SK-N-SH treated with all-trans-retinoic acid at 6 μM for 48 hours (cell line): ENCODE measurements at regions not wholly inside any gene's neighbourhood (a gene's known extent, or its start where the extent isn't known, plus 50 kb on each side); places are given as distances from the start of the nearest gene placed in this dataset.

Experiments used
- ATAC-seq: fragments of 200-7000 bp; cut with Tn5 transposase; 3 replicates; pipeline ENCODE4 v1.9.1; 2020; ENCODE audit warnings: mild to moderate bottlenecking, moderate library complexity
- ARNTL ChIP-seq: fragments of 450-650 bp; formaldehyde crosslinking; IDR thresholded peaks from 2 replicates; pipeline ENCODE4 v1.5.0; 2020; ENCODE audit warnings: low read depth, mild to moderate bottlenecking, moderate library complexity, borderline replicate concordance
- BACH2 ChIP-seq: fragments of 250-450 bp; sonication (Bioruptor Pico); IDR thresholded peaks from 2 replicates; pipeline ENCODE4 v1.9.0; 2021; ENCODE audit warnings: mild to moderate bottlenecking, borderline replicate concordance
- CSDC2 ChIP-seq: fragments of 250-450 bp; sonication (Bioruptor Pico); IDR thresholded peaks from 2 replicates; pipeline ENCODE4 v1.5.0; 2020; ENCODE audit warnings: mild to moderate bottlenecking, moderate library complexity
- GLIS3 ChIP-seq: fragments of 250-450 bp; sonication (Bioruptor Pico); IDR thresholded peaks from 2 replicates; pipeline ENCODE4 v1.5.0; 2020; ENCODE audit warnings: mild to moderate bottlenecking, moderate library complexity
- OSR1 ChIP-seq: fragments of 250-450 bp; sonication (Bioruptor Pico); IDR thresholded peaks from 2 replicates; pipeline ENCODE4 v1.8.0; 2022; ENCODE audit warnings: moderate library complexity, mild to moderate bottlenecking, inconsistent platforms
- PPARA ChIP-seq: fragments of 250-450 bp; sonication (Bioruptor Pico); IDR thresholded peaks from 2 replicates; pipeline ENCODE4 v1.5.0; 2020; ENCODE audit warnings: mild to moderate bottlenecking, borderline replicate concordance
- RARB ChIP-seq: fragments of 250-450 bp; sonication (Bioruptor Pico); IDR thresholded peaks from 2 replicates; pipeline ENCODE4 v1.8.0; 2021; ENCODE audit warnings: mild to moderate bottlenecking, moderate library complexity
- SNAI2 ChIP-seq: fragments of 250-450 bp; sonication (Bioruptor Pico); IDR thresholded peaks from 2 replicates; pipeline ENCODE4 v1.5.0; 2020; ENCODE audit warnings: mild to moderate bottlenecking, moderate library complexity
- TCF4 ChIP-seq: fragments of 250-450 bp; sonication (Bioruptor Pico); IDR thresholded peaks from 2 replicates; pipeline ENCODE4 v1.8.0; 2021; ENCODE audit warnings: mild to moderate bottlenecking, moderate library complexity, borderline replicate concordance
- ZC3H10 ChIP-seq: fragments of 250-450 bp; sonication (Bioruptor Pico); IDR thresholded peaks from 2 replicates; pipeline ENCODE4 v1.5.1; 2021; ENCODE audit warnings: mild to moderate bottlenecking, moderate library complexity
- ZFP3 ChIP-seq: fragments of 250-450 bp; sonication (Bioruptor Pico); IDR thresholded peaks from 2 replicates; pipeline ENCODE4 v1.5.0; 2020; ENCODE audit warnings: mild to moderate bottlenecking, moderate library complexity
- ZFP30 ChIP-seq: fragments of 450-650 bp; formaldehyde crosslinking; IDR thresholded peaks from 2 replicates; pipeline ENCODE4 v1.5.0; 2022; ENCODE audit warnings: mild to moderate bottlenecking, moderate library complexity
- ZNF565 ChIP-seq: fragments of 450-650 bp; formaldehyde crosslinking; conservative IDR thresholded peaks from 2 replicates; pipeline ENCODE4 v1.5.0; 2020; ENCODE audit warnings: low read depth, mild to moderate bottlenecking, moderate library complexity
- ZNF70 ChIP-seq: fragments of 450-650 bp; formaldehyde crosslinking; IDR thresholded peaks from 2 replicates; pipeline ENCODE4 v1.5.0; 2020; ENCODE audit warnings: mild to moderate bottlenecking, moderate library complexity
- TF ChIP-seq, protein P1 (sequence below): fragments of 250-450 bp; sonication (Bioruptor Pico); IDR thresholded peaks from 2 replicates; pipeline ENCODE4 v1.8.0; 2020; ENCODE audit warnings: mild to moderate bottlenecking, moderate library complexity, borderline replicate concordance
- TF ChIP-seq, protein P2 (sequence below): fragments of 250-450 bp; sonication (Bioruptor Pico); IDR thresholded peaks from 2 replicates; pipeline ENCODE4 v1.8.0; 2021; ENCODE audit warnings: low read depth, mild to moderate bottlenecking, moderate library complexity, borderline replicate concordance
- TF ChIP-seq, protein P3 (sequence below): fragments of 250-450 bp; sonication (Bioruptor Pico); IDR thresholded peaks from 2 replicates; pipeline ENCODE4 v1.5.1; 2021; ENCODE audit warnings: mild to moderate bottlenecking, moderate library complexity
- TF ChIP-seq, protein P4 (sequence below): fragments of 250-450 bp; sonication (Bioruptor Pico); IDR thresholded peaks from 2 replicates; pipeline ENCODE4 v1.5.0; 2020; ENCODE audit warnings: mild to moderate bottlenecking, moderate library complexity

DNA sequence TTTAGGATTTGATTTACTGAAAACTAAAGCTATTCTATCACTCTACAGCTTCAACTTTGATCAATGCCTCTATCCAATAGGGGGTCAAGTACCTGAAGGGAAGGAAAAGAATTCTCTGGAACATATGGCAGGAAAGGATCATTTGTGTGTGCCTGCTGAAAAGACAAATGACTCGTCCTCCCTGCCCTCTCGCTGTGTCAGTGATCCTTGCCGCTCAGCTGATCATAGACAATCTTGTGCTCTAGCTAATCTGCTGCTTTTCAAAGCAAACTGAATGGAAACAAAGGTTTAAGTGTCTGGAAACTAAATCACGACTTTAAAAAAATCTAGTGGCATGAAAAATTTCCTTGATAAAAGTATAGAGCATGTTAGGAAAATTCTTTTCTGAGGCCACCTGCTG is 75.6 kb upstream of the CPO start:
- ATAC-seq, result no peak
- TF ChIP-seq ZFP30 (CRISPR knock-in tag) (no peak), ZNF565 (no peak)

DNA sequence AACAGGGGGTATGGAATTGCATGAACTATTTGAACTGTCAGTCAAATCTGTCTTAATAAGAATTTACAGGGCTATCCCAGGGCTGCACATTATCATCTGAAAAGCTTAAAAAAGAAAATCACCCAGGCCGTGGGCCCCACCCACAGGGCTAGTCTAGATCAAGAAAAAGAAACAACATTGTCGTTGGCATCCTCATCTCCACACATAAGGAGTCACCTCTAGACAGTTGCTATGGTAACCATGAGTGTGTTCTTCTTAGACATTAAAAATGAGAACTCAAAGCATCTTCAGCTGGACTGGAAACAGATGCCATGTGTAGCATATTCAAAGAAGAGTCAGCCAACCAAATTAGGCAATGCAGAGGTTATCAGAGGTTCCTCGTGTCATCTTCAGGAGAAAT is 72.3 kb upstream of the CPO start:
- TF ChIP-seq, protein P1, sequence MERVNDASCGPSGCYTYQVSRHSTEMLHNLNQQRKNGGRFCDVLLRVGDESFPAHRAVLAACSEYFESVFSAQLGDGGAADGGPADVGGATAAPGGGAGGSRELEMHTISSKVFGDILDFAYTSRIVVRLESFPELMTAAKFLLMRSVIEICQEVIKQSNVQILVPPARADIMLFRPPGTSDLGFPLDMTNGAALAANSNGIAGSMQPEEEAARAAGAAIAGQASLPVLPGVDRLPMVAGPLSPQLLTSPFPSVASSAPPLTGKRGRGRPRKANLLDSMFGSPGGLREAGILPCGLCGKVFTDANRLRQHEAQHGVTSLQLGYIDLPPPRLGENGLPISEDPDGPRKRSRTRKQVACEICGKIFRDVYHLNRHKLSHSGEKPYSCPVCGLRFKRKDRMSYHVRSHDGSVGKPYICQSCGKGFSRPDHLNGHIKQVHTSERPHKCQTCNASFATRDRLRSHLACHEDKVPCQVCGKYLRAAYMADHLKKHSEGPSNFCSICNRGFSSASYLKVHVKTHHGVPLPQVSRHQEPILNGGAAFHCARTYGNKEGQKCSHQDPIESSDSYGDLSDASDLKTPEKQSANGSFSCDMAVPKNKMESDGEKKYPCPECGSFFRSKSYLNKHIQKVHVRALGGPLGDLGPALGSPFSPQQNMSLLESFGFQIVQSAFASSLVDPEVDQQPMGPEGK (CRISPR knock-in tag), result no peak

DNA sequence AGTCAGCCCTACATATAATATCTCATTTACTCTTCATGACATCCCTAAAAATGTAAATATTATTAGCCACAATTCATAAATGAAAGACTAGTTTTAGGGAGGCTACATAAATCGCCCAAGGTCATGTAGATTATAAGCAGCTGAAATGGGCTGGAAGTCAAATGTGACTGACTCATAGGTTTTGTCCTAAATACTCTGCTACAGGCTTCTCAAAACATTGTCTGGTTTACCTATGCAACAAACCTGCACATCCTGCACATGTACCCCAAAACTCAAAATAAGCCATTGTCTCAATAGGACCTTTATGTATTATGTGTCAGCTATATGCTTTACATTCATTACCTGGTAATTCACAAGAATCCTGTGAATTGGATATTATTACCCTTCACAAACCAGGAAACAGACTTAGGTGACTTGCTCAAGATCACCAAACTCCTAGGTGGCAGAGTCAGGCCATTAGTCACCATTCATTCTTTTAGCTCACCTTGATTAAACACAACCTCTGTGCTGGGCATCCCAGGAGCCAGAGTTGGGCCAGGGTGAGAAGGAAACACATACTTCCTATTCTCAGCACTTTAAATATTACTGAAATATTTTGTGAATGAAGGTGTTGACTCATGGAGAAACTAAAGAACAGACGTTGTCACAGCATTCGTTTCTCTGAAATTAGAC is 69.4 kb upstream of the CPO start:
- no peak for ATAC-seq
- TF ChIP-seq ARNTL (CRISPR knock-in tag) (no peak), ZC3H10 (CRISPR knock-in tag) (no peak), BACH2 (CRISPR knock-in tag) (no peak), TCF4 (CRISPR knock-in tag) (no peak), ZNF70 (CRISPR knock-in tag) (no peak), PPARA (CRISPR knock-in tag) (no peak), CSDC2 (CRISPR knock-in tag) (no peak), ZFP3 (CRISPR knock-in tag) (no peak)
- TF ChIP-seq, protein P2, sequence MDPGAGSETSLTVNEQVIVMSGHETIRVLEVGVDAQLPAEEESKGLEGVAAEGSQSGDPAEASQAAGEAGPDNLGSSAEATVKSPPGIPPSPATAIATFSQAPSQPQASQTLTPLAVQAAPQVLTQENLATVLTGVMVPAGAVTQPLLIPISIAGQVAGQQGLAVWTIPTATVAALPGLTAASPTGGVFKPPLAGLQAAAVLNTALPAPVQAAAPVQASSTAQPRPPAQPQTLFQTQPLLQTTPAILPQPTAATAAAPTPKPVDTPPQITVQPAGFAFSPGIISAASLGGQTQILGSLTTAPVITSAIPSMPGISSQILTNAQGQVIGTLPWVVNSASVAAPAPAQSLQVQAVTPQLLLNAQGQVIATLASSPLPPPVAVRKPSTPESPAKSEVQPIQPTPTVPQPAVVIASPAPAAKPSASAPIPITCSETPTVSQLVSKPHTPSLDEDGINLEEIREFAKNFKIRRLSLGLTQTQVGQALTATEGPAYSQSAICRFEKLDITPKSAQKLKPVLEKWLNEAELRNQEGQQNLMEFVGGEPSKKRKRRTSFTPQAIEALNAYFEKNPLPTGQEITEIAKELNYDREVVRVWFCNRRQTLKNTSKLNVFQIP (CRISPR knock-in tag), result no peak
- TF ChIP-seq, all 23 proteins: peak for 0

More for the DNA sequence above, 72.3 kb upstream of the CPO start:
- ATAC-seq, result no peak

DNA sequence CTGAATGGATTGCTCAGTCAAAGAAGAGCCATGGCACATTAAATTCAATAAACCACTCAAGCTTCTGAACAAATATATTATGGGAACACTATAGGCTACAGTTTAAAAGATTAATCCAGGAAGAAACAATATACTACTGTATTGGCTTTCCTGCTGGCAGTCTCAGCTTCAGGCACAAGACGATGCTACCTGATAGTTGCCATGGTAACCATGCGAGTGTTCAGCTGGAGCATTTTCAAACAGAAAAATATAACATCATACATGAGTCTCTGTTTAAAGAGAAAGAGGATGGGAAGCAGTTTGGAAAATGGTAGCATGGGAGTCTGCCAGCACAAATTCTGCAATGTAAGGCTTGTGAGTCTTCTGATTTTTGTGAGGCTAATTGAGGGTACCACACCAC is 65.9 kb upstream of the CPO start:
- no peak; the same call in 2 of the 3 replicates for ATAC-seq
- no peak for TF ChIP-seq ARNTL (CRISPR knock-in tag)
- no peak for TF ChIP-seq PPARA (CRISPR knock-in tag)

DNA sequence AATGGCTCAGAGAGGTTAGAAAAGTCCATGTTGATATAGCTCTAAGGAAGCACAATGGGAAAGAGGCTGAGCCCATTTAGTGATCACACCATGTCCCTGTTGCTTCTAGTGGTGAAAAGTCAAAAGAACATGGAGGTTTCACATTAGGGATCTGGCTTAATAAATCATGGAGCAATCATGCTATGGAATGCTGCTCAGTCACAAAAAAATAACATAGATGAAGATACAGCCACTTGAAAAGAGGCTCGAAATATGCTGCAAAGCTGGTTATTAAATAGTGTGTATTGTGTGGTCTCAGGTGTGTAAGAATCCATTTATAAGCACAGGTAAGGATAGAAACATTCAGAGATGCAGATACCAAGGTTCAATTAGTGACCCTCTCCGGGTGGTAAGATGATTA is 63.6 kb upstream of the CPO start:
- no peak for TF ChIP-seq ZC3H10 (CRISPR knock-in tag)
- TF ChIP-seq GLIS3 (CRISPR knock-in tag), result no peak
- TF ChIP-seq ZFP30 (CRISPR knock-in tag), result no peak
- TF ChIP-seq, protein P2 (CRISPR knock-in tag), result no peak
- TF ChIP-seq, protein P3, sequence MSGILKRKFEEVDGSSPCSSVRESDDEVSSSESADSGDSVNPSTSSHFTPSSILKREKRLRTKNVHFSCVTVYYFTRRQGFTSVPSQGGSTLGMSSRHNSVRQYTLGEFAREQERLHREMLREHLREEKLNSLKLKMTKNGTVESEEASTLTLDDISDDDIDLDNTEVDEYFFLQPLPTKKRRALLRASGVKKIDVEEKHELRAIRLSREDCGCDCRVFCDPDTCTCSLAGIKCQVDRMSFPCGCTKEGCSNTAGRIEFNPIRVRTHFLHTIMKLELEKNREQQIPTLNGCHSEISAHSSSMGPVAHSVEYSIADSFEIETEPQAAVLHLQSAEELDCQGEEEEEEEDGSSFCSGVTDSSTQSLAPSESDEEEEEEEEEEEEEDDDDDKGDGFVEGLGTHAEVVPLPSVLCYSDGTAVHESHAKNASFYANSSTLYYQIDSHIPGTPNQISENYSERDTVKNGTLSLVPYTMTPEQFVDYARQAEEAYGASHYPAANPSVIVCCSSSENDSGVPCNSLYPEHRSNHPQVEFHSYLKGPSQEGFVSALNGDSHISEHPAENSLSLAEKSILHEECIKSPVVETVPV (CRISPR knock-in tag), result no peak
- TF ChIP-seq, protein P4, sequence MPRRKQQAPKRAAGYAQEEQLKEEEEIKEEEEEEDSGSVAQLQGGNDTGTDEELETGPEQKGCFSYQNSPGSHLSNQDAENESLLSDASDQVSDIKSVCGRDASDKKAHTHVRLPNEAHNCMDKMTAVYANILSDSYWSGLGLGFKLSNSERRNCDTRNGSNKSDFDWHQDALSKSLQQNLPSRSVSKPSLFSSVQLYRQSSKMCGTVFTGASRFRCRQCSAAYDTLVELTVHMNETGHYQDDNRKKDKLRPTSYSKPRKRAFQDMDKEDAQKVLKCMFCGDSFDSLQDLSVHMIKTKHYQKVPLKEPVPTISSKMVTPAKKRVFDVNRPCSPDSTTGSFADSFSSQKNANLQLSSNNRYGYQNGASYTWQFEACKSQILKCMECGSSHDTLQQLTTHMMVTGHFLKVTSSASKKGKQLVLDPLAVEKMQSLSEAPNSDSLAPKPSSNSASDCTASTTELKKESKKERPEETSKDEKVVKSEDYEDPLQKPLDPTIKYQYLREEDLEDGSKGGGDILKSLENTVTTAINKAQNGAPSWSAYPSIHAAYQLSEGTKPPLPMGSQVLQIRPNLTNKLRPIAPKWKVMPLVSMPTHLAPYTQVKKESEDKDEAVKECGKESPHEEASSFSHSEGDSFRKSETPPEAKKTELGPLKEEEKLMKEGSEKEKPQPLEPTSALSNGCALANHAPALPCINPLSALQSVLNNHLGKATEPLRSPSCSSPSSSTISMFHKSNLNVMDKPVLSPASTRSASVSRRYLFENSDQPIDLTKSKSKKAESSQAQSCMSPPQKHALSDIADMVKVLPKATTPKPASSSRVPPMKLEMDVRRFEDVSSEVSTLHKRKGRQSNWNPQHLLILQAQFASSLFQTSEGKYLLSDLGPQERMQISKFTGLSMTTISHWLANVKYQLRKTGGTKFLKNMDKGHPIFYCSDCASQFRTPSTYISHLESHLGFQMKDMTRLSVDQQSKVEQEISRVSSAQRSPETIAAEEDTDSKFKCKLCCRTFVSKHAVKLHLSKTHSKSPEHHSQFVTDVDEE (CRISPR knock-in tag), result no peak
- TF ChIP-seq OSR1, result no peak
- TF ChIP-seq TCF4 (CRISPR knock-in tag), result no peak
- no peak for TF ChIP-seq RARB (CRISPR knock-in tag)
- no peak for TF ChIP-seq SNAI2 (CRISPR knock-in tag)
- TF ChIP-seq ZFP3 (CRISPR knock-in tag), result no peak
- TF ChIP-seq, all 23 proteins: peak for 0
- ATAC-seq, result no peak
